Stomach (tissue), 4 donors: ENCODE measurements at regions not wholly inside any gene's neighbourhood (a gene's known extent, or its start where the extent isn't known, plus 50 kb on each side); places are given as distances from the start of the nearest gene placed in this dataset.
"Not testable (repeated sequence)": the region's sequence is repeated elsewhere in the genome, so short reads cannot be mapped to it uniquely, and the experiment has no call there.

ENCODE experiments used
- CTCF ChIP-seq, 7 experiments: fragments of 450-650 bp in 4 of 7; fragments of 200-600 bp in 3 of 7; sonication (generic) in 3 of 7; IDR thresholded peaks; one replicate each; pipeline ENCODE4 v1.5.1; 2016 to 2019; ENCODE audit warnings: antibody characterized with exemption in 7 of 7, control low read depth in 2 of 7, mild to moderate bottlenecking in 1 of 7
- EP300 ChIP-seq: sonication (generic); formaldehyde crosslinking; IDR thresholded peaks from one replicate; pipeline ENCODE4 v1.6.1; 2017; ENCODE audit warnings: antibody characterized with exemption
- POLR2AphosphoS5 ChIP-seq, 3 donors: sonication (generic); formaldehyde crosslinking; IDR thresholded peaks; one replicate each; pipeline ENCODE4 v1.6.1; 2016; ENCODE audit warnings: antibody characterized with exemption in 3 of 3

GRCh38 chr2:234693681-234694190, 196.9 kb upstream of the ARL4C start:
- TF ChIP-seq EP300; CTCF (IDR thresholded peaks at IDR 0.05); POLR2AphosphoS5 (IDR thresholded peaks at IDR 0.05): not testable (repeated sequence)
